NCI-H1417 (cell line): ENCODE measurements at regions not wholly inside any gene's neighbourhood (a gene's known extent, or its start where the extent isn't known, plus 50 kb on each side); places are given as distances from the start of the nearest gene placed in this dataset.
"Not testable (repeated sequence)": the region's sequence is repeated elsewhere in the genome, so short reads cannot be mapped to it uniquely, and the experiment has no call there.

Experiments
- DNase-seq, 3 experiments: peaks; one replicate each; lab custom pipeline; 2025; lab: John Stamatoyannopoulos, UW

GRCh38 chr3:18236726-18237125 is 188.4 kb downstream of the SATB1 start:
- DNase-seq, result no peak

DNA sequence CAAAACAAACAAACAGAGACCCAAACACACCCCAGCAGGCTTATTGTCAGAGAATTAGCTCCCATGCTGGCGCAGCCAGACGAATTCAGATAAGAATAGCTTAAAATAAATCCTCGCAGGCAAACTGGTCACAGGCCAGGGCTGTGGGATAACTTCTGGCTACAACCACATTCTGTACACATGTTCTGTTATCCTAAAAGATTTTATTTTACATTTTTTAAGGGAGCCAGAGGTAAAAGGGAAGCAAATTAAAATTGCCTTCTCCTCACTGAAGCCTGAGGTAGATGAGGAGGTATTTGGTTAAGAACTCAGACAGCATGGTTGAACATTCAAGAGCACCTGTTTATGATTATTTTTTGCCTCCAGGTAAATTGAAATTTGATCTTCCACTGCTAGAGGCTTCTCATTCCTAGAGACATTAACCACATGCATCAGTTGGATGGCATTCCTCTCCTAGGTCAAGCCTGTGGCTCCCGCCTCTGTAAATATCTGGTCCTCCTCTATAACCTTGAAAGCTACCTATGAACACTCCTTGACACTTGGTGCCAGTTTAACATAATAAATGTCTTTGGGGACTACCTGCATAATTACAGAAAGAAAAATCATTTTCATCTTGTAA is 190.3 kb downstream of the SATB1 start:
- peak in 2 of 3 experiments; percentile 27 to 32 for DNase-seq

DNA sequence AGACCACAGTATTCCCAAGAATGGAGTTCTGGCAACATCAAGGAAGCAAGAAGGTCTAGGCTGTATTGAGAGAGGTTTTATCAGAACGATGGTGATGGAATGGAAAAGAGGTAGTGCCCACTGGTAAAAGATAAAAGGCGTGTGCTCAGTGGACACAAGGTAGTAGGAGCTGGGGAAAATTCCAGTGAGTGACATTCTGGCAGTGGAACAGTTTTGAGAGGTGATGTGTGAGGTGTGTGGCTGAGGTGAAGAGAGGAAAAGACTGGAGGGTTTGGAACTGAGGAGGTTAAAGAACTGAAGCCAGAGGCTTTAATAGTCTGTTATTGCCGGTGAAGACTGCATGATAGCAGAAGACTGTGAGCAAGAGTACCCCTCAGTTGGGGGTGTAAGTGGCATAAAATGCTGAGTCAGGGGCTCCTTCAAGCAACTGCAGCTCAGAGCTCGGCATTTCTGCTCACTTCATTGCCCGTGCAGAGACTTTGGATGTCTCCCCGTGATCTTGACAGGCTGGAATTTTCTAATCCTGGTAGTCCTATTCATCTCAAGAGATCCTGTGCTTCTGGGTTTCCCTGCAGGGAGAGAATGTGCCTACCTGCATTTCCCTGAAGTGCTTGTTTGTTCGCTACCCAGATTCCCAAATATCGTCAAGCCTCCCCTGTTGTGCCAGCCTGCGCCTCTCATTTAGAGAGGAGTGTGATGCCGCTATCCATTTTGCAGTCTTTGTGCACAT is 191.0 kb downstream of the SATB1 start:
- DNase-seq, result peak in 1 of 3 experiments; percentile 27

DNA sequence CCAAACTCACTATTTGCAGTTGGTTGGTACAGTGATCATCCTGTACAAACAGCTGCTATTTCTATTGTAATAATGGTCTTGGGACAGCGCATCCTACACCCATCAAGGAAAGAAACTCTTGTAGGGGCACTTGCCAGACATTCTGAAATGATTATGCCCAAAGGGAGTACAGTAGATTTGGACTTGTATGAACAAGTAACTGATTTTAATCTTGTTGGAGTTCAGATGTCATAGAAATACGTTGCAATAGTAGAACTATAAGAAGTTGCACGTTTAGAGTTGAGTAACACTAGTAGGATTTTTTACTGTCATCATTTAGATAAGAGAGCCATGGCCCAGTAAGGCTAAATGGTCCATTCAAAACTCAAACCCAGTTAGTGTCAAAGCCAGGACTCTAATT is 192.8 kb downstream of the SATB1 start:
- DNase-seq, result no peak

DNA sequence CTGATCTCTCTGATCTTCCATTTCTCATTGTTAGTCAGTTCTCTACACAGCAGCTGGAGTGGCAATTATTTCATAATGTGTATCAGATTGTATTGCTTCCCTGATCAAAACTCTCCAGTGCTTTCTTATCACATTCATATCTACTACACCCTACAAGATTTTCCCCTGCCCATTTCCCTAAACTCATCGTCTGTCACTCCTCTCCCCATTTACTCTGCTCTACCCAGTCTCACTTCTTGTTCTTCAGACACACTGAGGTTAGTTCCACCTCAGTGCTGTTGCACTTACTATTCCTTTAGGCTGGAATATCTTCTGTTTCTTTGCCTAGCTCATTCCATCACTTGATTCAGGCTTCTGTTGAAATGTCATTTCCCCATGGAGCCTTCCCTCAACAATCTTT is 197.1 kb downstream of the SATB1 start:
- no peak for DNase-seq

GRCh38 chr3:18225709-18226108 is 199.4 kb downstream of the SATB1 start:
- DNase-seq, result no peak

- DNase-seq, result no peak
Observed at GRCh38 chr3:18224426-18224825, 200.7 kb downstream of the SATB1 start.

DNA sequence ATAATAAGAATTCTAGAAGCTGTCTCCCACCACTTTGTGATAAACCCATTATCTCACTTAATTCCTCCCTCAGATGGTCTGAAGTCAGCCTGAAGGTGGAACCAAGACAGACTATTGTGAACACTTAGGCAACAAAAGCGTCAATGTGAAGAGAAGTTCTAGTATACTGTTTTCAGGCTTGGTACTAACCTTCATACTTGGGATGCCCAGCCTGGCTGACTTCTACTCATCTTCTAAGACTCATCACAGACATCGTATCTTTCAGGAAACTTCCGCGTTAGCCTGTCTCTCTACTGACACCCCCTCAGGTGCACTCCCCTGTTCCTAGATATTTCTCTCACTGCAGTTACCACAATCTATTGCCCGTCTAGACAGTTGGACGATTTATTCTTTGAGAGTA is 201.2 kb downstream of the SATB1 start:
- DNase-seq, result no peak

GRCh38 chr3:18223571-18223970 is 201.6 kb downstream of the SATB1 start:
- DNase-seq, result peak in 1 of 3 experiments; percentile 20

GRCh38 chr3:18222686-18223085 is 202.5 kb downstream of the SATB1 start:
- no peak for DNase-seq

DNA sequence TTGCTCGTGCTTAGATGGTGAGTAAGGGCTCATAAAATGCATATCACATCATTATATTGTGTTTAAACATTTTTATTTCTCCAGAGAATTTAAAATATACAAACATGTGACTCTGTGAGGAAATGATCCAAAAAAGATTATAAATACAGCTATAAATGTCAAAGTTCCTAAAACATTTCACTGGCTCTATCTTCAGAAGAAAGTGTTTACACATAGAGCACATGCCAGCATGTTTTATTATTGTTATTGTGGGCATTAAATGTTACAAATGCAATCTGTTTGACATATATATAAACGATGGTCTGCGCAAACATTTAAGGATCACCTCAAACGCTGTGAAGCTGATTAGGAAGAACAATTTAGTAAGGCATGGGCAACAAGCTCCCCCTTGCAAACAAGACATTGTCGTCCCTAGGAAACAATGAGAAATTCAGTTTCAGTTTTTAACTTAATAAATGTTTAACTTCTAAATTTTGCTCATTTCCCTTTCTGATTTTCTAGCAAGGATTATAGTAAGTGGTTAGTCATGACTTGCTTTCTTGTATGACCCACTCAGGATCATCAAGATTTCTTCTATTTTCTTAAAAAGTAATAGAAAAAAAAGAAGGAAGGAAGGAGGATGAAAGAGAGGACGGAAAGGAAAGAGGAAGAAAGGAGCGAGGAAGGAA is 207.5 kb downstream of the SATB1 start:
- DNase-seq, result no peak

GRCh38 chr3:18216996-18217395 is 208.1 kb downstream of the SATB1 start:
- no peak for DNase-seq

- no peak for DNase-seq
Observed at GRCh38 chr3:18215639-18216038, 209.5 kb downstream of the SATB1 start.

GRCh38 chr3:18211116-18211515 is 214.0 kb downstream of the SATB1 start:
- DNase-seq, result no peak

GRCh38 chr3:18208856-18209255 is 216.3 kb downstream of the SATB1 start:
- DNase-seq, result no peak

DNA sequence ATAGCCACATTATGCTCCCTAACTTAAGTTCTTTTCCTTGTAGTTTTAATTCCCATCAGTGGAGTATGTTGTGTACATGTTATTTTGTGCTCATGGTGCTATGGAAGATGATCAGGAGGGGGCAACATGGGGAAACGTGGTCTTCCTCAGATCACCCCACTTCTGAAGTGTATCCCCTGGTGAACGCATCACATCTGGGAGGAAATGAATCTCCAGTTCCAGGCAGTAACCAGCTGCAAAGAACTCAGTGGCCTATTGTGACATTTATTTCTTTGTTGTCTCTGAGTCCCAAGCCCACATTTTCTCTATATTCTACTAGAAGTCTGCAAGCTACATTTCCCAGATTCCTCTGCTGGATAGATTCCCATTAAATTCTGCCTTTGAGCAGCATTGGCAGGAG is 217.0 kb downstream of the SATB1 start:
- no peak for DNase-seq

DNA sequence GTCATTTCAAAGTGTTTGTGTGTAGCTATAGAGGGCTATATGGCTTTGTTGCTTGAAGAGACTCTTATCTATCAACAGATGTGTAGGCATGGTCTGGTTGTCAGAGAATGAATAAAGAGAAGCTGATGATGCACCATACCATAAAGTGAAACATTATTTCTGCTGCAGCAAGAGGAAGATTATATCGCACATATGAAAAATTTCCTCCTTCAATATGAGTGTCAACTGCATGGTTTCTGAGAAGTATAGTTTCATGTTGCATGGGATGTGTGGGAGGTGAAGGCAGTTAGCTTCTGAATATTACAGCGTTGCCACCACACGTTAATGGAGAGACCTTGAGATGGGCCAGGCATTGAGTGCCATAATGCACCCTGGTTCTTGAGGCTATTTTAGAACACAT is 217.9 kb downstream of the SATB1 start:
- DNase-seq, result no peak

DNA sequence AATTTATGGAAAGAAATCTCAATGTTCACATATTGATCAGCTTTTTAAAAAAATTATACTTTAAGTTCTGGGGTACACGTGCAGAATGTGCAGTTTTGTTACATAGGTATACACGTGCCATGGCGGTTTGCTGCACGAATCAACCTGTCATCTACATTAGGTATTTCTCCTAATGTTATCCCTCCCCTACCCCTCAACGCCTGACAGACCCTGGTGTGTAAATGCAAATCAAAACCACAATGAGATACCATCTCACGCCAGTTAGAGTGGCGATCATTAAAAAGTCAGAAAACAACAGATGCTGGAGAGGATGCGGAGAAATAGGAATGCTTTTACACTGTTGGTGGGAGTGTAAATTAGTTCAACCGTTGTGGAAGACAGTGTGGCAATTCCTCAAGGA is 219.4 kb downstream of the SATB1 start:
- DNase-seq, result not testable (repeated sequence)

- DNase-seq, result no peak
Observed at GRCh38 chr3:18201315-18201714, 223.8 kb downstream of the SATB1 start.

DNA sequence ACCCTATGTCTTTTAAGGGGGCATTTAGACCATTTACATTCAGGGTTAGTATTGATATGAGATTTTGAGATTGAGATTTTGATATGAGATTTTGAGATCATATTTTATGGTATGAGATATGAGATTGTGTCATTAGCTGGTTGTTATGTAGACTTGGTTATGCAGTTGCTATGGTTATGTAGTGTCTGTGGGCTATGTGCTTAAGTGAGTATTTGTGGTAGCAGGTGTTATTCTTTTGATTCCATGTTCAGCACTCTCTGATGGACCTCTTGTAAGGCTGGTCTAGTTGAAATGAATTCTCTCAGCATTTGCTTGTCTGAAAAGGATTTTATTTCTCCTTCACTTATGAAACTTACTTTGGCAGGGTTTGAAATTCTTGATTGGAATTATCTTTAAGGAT is 225.4 kb downstream of the SATB1 start:
- DNase-seq, result no peak

- DNase-seq, result no peak
Observed at GRCh38 chr3:18195836-18196235, 229.3 kb downstream of the SATB1 start.

DNA sequence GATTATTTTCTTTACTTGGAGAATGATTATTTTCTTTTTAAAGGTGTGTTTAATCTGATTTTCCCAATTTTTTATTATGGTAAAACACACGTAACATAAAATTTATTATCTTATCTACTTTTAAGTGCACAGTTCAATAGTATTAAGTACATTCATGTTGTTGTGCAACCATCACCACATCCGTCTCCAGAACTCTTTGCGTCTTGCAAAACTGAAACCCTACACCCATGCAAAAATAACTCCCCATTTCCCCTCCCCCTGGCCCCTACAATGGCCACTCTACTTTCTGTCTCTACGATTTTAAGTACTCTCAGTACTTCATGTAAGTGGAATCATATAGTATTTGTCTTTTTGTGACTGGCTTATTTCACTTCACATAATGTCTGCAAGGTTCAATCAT is 230.7 kb downstream of the SATB1 start:
- peak in 1 of 3 experiments; percentile 10 for DNase-seq

- no peak for DNase-seq
Observed at GRCh38 chr3:18190646-18191045, 234.5 kb downstream of the SATB1 start.
